Stimulated activated naive CD4-positive, alpha-beta T cell treated with Interleukin-2 at 50 U/mL for 16 hours (primary cell): ENCODE measurements at regions not wholly inside any gene's neighbourhood (a gene's known extent, or its start where the extent isn't known, plus 50 kb on each side); places are given as distances from the start of the nearest gene placed in this dataset.
"Not testable (repeated sequence)": the region's sequence is repeated elsewhere in the genome, so short reads cannot be mapped to it uniquely, and the experiment has no call there.

Experiments used
- DNase-seq: peaks from one replicate; lab custom pipeline; 2025; lab: John Stamatoyannopoulos, UW

DNA sequence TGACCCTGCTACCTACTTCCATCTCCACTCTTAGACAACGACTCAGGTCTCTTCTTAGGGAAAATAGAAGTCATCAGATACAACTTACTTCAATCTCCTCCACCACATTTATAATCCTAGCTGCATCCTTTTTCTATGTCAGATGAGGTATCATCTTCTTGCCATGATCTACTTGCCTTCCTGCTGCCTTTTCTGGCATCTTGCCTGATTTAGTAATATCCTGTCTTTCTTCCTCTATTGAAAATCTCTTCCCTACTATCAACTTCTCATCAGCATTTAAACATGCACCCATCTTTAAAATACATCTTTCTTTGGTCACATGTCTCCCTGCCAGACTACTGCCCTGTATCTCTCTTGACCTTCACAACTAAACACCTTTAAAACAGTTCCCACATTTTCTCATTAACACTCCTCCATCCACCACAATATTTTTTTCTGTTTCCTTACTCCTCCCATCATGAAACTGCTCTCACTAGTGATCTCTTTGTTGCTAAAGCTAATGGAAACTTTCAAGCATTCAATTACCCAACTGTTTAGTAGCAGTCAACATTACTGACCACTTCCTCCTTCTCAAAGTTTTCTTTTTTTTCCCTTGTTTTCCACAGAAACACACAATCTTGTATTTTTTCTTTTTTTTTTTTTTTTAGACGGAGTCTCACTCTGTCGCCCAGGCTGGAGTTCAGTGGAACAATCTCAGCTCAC is 100.8 kb upstream of the CXorf66 start:
- DNase-seq: no peak

DNA sequence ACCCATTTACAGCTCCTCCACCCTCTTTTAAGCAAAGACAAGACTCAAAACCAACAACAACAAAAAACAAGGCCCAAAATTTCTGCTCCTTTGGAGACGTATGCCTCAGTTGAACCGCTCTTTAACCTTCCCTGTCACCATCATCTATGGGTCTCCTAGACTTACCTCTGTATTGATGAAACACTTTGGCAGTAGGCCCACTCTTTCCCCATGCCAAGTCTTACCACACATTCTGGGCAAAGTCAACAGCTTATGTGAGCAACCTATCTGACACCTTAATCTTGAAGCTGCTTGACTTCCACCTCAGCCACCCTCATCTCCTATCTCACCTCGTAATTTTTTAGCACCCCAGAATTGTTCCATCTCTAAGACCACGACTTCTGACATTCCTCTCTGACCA is 99.7 kb upstream of the CXorf66 start:
- no peak for DNase-seq

DNA sequence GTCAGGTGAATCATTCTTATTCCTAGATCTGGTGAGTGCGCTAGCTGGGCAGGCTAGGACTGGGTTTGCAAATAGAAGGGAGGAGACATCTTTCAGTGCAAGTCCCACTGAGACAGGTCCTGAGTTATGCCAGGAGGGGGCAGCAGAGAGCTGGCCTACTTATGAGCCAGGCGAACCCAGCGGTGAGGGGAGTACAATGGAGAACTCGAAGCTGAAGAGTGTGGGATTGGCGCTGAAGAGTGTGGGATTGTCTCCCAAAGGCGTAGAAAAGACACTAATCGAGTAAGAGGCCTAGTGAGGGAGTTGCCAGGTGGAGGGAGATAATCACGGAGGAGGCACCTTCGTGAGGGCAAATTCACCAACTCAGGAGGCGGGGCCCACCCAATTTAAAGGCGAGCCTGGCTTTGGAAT is 91.7 kb upstream of the CXorf66 start:
- DNase-seq: peak; percentile 1

DNA sequence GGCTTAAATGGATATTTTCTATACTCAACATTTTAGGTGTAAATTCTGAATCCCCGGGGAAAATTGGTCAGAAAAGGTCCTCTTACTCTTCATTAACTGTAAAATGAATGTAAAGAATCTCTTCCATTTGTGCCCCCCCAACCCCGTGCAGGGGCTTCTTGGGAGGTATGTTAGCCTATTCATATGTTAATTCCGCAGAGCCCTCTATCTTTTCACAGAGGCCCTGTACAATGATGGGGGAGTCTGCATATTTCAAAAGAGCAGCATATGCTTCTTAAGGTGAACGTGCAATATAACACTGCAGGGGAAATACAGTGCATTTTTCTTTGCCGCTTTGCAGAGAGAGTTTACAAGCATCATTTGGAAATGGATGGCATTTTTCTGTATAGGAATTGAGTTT is 88.5 kb upstream of the CXorf66 start:
- DNase-seq: no peak

DNA sequence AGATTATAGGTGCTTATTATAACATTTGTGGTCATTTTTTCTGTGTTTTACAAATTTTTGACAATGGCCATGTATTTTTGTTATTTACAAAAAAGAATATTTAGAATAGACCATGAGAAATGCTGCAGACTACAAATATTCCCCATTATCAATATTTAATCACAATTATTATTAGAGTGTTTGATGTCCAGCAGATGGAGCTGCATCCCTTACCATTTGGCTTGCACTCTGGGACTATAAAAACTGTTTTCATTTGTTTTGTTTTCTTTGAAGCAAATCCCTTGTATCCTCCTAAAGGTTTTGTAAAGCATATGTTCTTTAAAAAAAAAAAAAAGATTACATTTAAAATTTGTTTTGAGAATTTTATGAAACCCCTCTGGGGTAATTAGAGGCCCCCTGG is 85.6 kb upstream of the CXorf66 start:
- no peak for DNase-seq

DNA sequence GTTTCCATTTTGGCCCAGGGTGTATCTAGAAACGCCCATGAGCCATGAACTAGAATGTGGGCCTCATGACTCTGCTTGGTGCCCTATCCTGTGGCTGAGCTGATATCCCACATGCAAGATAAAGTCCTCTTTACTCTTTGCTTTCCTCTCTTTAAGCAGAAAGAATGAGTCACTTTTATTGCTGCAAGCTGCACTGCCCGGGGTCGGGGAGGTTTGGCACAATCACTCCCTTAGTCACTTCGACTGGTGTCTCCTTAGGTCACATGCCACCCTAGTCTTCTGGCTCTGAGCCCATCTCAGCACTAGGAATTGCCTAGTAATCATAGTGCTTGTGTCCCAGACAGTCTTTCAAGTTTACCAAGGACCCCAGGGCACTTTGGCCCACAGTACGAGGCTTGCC is 75.1 kb upstream of the CXorf66 start:
- DNase-seq: no peak

DNA sequence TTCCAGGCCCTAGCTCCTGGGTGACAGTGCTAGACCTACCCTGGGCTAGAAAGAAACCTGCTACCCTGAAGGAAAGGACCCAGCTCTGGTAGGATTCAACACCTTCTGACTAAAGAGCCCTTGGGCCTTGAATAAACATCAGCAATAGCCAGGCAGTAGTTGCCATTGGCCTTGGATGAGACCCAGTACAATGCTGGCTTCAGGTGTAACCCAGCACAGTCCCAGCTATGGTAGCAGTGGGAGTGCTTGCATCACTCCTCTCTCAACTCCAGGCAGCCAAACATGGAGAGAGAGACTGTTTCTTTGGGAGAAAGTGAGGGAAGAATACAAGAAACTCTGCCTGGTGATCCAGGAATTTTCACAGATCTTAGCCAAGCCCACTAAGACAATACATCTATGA is 73.5 kb upstream of the CXorf66 start:
- no peak for DNase-seq

DNA sequence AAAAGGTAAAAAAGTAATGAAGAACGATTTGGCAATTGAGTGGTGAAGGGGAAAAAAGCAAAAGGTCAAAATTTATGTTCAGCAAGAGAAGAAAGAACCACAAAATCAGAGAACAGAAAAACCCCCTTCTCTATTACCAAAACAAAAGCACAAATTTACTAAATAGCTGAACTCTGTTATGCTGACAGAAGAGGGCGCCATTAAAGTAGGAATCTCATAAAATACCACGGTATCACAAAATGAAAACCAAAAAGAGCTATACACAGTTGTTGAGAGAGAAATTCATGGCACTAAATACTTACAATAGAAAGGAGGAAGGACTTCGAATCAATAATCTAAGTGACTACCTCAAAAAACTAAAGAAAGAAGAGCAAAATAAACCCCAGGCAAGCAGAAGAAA is 69.6 kb upstream of the CXorf66 start:
- DNase-seq: no peak

DNA sequence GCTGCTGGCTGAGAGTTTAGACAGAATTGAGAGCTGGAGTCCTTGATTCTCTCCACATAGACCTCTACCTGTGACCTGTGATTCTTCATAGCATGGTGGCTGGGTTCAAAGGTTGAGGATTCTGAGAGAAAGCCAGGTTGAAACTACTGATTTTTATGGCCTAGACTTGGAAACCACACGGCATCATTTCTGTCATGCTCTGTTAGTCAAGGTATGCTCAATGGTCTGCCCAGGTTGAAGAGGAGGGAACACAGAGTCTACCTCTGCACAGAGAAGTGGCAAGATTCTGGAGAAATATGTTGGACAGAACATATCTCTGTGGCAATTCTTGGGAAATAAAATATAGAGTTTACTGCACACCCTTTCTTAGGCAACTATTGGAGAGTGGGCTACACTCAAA is 57.2 kb upstream of the CXorf66 start:
- no peak for DNase-seq

DNA sequence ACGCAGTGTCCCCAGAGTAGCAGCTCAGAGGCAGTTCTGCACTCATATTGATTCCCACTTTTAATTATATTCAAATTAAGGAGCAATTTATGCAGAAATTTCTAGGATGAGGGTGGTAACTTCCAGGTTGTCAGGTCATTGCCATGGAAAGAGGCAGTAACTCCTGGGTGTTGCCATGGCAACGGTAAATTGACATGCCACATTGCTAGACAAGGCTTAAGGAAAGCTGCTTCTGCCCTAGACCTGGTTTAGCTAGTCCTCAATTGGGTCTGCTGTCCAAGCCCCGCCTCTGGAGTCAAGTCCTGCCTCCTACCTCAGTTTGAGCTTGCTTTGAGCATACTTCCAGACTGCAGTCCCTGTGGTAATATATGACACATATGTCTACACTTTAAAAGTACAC is 53.8 kb upstream of the CXorf66 start:
- DNase-seq: not testable (repeated sequence)
